ENCODE measurements at regions not wholly inside any gene's neighbourhood (a gene's known extent, or its start where the extent isn't known, plus 50 kb on each side); places are given as distances from the start of the nearest gene placed in this dataset.
A peak's percentile ranks its signal among the peaks of the same experiment; 100 is the strongest.

- no peak for DNase-seq
Observed at GRCh38 chr5:88540471-88541115, 271.9 kb upstream of the TMEM161B start.

GRCh38 chr5:88539693-88540365 lies 271.2 kb upstream of the TMEM161B start:
- DNase-seq, result no peak

GRCh38 chr5:88539026-88539425 lies 270.4 kb upstream of the TMEM161B start:
- DNase-seq, result no peak

- no peak for DNase-seq
Observed at GRCh38 chr5:88536146-88536545, 267.5 kb upstream of the TMEM161B start.

DNA sequence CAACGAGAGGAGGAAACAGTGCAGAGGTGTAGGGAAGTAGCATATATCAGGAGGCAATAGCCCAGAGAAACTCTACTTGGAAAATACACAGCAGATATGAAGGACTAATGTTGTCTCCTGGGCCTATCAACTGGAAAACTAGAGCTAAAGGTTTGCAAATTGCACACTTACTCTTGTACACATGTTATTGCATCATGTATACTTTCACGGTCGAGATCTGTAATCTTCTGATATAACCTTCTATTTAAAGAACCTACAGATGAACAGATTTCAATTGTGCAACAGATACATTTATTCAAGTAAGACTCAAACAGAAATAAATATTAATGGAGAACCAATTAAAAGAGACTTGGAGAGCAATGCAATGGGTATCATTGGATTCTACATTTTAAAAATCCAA lies 256.3 kb upstream of the TMEM161B start:
- no peak for DNase-seq

- no peak for DNase-seq
Observed at GRCh38 chr5:88519066-88519465, 250.4 kb upstream of the TMEM161B start.

DNA sequence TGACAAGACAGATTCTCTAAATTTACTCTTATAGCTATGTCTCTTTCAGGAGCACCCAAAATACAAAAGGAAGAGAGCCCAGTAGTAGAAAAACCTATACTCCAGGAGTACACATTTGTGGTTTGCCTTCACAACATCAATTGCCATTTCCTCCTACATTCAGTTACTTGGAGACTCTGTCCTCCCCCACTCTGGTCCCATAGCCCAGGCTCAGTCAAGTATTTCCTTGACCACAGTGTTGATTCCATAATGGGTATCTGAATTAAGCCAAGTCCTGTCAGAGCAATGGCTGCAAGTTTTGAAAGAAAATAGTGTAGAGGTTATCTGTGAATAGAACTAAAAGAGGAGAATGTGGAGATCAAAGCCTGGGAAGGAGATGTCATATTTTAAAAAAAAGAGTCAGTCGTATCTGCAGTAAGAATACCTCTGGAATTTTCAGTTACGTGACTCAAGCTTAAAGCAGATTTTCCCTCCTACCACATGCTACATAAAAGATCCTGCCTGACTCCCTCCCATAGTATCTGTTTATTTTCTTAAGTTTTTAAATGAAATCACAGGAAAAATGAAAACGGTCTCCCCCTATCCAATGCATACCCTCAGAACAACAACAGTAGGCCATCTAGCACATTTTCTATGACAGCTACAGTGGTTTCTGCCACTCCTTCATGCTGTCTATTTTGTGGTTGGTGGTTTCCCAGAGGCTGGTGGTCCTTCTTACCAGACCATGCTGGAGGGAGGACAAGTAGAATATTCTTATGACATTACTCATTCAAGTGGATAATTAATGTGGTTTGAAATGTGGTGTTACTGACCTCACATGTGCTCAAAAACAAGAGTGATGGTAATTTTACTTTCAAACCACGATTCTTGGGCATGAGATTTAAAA lies 249.7 kb upstream of the TMEM161B start:
- no peak for DNase-seq

DNA sequence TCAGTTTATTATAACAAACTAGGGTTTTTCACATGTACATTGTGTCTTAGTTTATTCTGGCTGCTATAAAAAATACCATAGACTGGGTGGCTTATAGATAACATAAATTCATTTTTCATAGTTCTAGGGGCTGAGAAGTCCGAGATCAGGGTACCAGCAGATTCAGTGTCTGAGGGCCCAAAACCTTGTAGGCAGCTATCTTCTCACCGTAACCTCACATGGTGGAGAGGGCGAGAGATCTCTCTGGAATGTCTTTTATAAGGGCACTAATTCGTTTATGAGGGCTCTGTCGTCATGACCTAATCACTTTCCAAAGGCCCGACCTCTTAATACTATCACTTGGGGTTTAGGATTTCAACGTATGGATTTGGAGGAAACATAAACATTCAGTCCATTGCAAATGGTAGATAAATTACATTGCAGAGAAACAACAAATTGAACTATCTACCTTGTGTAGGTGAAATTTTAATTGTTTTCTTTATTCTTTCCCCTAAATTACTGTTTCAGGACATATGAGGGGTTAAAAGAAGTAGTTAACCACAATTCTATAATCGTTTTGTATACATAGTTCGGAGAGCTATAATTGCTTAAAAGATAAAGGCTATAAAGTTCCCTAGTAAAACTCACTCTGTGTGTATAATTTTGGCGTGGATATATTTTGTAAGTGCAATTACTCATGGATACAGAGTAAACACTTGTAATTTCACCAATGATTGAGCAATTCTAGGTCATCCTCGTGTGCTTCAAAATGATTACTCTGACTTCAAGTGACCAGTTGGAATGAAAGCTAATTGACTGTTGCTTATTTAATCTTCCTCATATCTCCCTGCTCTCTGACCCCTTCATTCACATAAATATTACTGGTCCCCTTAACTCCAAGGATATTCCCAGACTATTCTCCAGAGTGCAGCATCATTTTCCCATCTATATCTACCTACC lies 247.5 kb upstream of the TMEM161B start:
- peak; percentile 90 for DNase-seq

DNA sequence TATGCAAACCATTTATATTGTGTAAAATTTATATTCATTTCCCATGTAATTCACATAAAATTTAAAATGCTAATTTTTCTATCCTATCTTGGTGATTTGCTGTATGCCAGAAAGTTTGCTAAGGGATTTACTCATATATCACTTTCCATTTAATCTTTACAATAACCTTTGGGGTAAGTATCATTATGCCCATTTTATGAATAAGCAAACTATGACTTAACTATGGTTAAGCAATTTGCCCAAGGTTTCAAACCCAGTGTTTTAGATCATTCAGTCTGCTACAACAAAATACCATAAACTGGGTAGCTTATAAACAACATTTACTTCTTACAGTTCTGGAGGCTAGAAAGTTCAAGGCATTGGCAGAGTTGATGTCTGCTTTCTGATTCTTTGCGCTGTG lies 246.4 kb upstream of the TMEM161B start:
- DNase-seq, result no peak

DNA sequence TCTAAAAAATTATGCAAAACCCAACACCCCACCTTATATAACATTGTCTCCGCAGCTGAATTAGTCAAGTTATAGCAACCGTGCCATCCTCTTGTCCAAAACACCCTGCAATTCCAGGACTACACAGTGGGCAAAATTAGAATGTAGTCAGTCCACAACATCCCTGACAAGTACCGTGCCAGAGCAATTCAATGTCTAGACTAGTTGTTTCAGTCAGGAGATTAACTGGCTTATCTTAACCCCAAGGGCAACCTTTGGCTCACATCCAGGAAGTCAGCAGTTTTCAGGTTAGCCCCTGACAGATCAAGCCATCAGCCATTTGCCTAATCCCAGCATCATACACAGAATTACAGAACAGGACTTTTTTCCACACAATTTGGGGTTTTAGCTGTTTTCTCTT lies 240.8 kb upstream of the TMEM161B start:
- DNase-seq, result no peak

DNA sequence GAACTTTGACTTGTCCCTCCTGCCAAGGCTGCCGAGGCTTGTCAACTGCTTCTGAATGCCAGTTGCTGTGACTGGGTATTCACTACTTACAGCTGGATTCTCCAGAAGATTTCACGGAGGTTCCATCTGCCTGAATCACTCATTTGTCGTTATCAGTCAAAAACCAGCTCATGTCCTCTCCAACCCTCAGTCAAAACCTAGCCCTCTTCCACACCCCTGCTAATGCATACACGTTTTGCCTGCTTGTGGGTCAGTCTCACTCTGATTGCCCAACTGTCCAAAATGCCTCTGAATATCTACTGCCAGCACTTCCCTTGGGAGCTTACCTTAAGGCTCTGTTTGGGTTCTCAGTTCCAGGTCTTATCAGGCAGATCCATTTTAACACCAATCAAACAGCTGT lies 238.6 kb upstream of the TMEM161B start:
- no peak for DNase-seq

GRCh38 chr5:88503406-88503805 lies 234.8 kb upstream of the TMEM161B start:
- no peak for DNase-seq

DNA sequence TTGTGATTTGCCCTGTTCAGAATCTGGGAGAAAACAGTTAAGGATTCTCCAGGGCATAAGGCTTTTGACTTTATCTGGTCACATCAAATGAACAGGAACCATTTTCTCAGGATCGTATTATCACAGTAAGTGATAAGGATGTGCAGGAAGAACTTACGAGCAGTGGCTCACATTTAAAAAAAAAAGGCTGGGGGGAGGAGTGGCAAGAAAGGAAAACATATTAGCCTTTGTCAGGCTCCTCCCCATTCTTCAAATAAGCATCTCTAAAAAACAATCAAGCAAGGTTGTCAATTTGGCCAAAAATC lies 234.3 kb upstream of the TMEM161B start:
- DNase-seq, result no peak

DNA sequence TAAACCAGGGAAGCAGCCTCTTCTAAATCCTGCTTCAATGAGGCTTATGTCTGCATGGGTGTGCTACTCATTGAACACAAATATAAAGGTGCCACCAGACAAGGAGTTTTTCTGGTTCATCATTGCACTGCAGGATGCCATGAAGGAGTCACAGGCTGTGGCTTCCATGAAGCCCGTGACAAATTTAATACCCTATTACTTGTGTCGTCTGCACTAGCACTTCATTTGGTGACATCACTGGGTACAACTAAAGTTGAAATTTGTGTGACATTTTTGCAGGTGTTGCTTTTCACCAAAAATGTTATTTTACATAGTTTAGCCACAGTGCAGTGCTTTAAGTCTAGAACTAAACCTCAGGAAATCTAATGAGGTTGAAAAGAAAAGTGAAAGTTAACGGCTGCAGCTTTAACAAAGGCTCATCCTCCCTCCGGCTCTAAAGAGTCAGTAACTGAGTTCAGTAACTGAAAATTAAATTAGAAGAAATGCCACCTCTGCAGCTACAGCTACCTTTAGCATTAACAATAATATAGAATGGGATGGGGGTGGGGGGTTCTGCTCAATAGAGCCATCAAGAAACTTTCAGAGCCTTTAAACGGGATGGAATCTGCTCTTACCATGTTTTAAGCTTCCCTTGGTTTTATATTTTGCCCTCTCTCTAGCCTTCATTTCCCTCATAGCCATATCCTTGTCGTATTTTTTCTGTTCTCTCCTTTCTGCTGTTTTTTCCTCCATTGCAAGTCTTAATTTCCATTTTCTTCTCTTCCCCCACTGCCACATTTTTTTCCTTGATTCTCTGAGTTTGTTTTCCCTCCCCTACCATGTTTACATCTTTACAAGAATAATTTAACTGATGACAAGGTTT lies 233.8 kb upstream of the TMEM161B start:
- no peak for DNase-seq

GRCh38 chr5:88495810-88496209 lies 227.2 kb upstream of the TMEM161B start:
- no peak for DNase-seq

DNA sequence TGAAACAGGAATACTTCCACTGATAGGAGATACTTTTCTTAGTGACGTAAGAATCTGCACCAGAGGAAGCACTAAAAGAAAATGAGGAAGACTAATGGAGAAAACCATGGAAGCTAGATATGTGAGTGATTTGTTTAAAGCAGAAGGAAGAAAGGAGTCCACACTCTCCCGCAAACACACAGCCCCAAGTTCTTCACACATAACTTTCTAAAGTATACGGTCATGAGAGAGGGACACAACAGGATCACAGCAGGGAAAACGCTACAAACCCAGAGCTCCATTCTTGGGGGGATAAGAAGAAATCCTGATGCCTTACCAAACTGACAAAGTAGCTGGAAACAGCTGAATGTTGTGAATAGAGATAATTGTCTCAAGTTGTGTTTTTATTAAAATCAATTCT lies 222.2 kb upstream of the TMEM161B start:
- DNase-seq, result no peak

DNA sequence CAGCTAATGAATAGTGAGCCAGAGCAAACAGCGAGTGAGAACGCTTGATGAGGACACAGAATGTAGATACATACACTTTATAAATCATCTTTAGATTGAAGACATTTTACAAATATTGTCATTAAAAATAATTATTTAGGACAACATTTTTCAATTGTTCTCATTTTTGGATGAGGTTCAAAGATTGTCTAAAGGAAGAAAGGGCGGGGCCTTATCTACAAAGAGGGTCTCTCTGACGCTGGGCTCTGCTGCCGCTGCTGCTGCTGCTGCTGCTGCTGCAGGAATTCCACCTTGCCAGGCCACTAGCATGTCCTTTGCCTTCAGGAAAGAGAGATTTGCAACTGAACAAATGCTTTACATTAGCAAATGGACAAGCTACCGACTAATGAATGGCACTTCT lies 220.7 kb upstream of the TMEM161B start:
- DNase-seq, result no peak

GRCh38 chr5:88488561-88488960 lies 219.9 kb upstream of the TMEM161B start:
- DNase-seq, result no peak

DNA sequence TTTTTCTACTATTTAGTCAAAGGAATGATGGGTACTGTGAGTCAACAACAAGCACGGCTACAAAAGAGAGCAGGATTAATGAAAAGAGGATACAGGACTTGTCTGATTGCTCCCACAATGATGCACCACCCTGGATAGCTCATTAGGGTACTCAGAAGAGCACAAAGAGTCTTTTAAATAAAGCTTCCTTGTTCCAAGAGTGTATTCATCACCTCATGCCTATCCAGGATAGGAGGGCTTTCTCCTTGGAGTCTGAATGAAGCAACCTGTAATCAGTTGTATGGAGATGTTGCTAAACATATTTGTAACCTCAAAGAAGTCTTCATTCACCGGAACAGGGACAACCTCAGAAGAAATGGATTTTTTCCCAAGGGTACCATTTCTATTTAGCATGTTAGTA lies 219.5 kb upstream of the TMEM161B start:
- no peak for DNase-seq

DNA sequence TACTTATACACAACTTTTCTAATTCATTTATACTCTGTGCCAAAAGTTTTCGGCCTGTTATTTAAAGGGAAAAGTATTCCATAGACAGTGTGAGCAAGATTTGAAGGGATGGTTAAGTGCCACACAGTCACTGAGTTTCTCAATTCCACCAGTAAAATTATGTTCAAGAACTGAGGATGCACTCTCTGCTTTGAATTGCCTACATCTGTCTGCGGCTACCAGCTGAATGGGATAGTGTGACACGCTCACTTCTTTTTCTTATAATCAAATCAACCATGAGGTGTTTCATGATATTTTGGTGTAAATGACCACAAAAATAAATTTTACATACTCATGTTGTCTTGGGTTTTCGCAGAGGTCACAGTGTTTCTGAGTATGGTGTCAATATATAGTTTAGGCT lies 218.4 kb upstream of the TMEM161B start:
- DNase-seq, result no peak

GRCh38 chr5:88486431-88486830 lies 217.8 kb upstream of the TMEM161B start:
- no peak for DNase-seq

DNA sequence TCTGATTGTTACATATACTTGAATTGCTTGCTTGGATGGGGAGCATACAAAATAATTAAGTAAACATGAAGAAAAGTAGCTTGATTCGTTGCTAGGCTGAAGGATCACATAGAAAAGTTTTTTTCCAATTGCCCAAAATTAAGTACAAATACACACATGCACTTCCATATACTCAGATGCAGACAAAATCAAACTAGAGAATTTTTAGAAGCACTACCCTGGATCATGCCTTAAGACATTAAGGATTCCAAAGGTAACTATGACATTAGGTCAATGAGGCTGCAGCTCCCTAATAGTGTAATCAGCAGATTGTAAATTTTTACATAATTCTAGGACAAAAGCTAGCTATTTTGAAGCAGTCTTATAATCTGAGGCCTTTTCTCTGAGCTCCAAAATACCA lies 216.9 kb upstream of the TMEM161B start:
- DNase-seq, result no peak

All from NCI-H748 treated with DMSO at 0.1 percent for 48 hours (cell line).